Mucosa of stomach (tissue), 1 donor: ENCODE measurements at regions not wholly inside any gene's neighbourhood (a gene's known extent, or its start where the extent isn't known, plus 50 kb on each side); places are given as distances from the start of the nearest gene placed in this dataset.

Source experiments
- H3K27me3 ChIP-seq: one replicate; pipeline ENCODE4 v1.7.0; 2013; ENCODE audit warnings: mild to moderate bottlenecking, low read length; ENCODE audit not compliant: control insufficient read depth, insufficient read depth
- H3K36me3 ChIP-seq: one replicate; pipeline ENCODE4 v1.7.0; 2013; ENCODE audit warnings: low read length; ENCODE audit not compliant: control insufficient read depth, insufficient read depth
- H3K4me1 ChIP-seq: one replicate; pipeline ENCODE4 v1.7.0; 2013; ENCODE audit warnings: mild to moderate bottlenecking, low read length; ENCODE audit not compliant: control insufficient read depth, insufficient read depth
- H3K4me3 ChIP-seq: one replicate; pipeline ENCODE4 v1.7.0; 2013; ENCODE audit warnings: low read length
- H3K9ac ChIP-seq: one replicate; pipeline ENCODE4 v1.7.0; 2013; ENCODE audit warnings: mild to moderate bottlenecking, low read length, moderate library complexity
- H3K9me3 ChIP-seq: one replicate; pipeline ENCODE4 v1.7.0; 2013; ENCODE audit warnings: mild to moderate bottlenecking, low read length, moderate library complexity; ENCODE audit not compliant: control insufficient read depth
- donor health status: Pancreatic carcinoma.

DNA sequence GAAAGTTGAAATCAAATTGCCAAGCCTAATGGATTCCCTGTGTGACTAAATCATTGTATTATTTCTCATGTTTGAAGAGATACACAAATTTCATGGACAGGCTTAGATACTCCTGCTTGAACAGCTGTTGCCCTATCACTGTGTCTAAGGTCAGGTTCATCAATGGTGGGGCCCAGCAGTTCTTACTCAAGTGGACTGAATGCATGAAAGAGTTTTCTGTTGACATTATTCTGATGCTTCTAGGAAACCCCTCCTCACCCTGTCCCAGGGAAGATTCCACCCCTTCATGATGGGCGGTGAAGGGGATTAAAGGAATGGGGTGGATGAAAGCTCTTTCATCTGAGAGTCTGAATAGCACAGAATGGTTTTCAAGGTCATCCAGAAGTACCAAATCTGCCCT lies 148.8 kb downstream of the INO80D start:
- Histone ChIP-seq H3K4me1 (no peaks in the 10 kb centered on the region), H3K27me3 (no peaks in the 10 kb centered on the region), H3K9ac (no peak overlapping the region), H3K4me3 (no peak overlapping the region), H3K9me3 (no peaks in the 10 kb centered on the region), H3K36me3 (no peaks in the 10 kb centered on the region)

GRCh38 chr2:205936446-205936845 lies 149.5 kb downstream of the INO80D start:
- no peaks in the 10 kb centered on the region for H3K36me3 ChIP-seq
- H3K4me3 ChIP-seq, result no peak overlapping the region
- H3K4me1 ChIP-seq, result no peaks in the 10 kb centered on the region
- H3K9ac ChIP-seq, result no peak overlapping the region
- no peaks in the 10 kb centered on the region for H3K27me3 ChIP-seq
- H3K9me3 ChIP-seq, result no peaks in the 10 kb centered on the region

DNA sequence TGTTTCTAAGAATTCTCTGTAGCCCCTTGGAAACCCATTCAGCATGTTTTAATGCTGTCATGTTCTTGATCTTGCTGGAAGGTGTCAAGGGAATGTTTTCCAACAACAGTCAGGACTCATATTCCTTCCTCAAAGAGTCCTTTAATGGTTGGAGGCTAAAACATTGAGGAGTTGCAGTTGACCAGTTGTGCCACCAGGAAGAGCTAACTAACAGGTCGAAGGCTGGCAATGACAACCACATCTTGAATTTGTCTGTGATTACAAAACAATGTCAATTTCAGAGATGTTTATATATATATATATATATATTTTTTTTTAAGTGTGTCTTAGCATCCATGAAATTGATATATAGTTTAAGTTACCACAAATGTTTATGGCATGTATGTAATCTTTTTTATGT lies 151.5 kb downstream of the INO80D start:
- Histone ChIP-seq H3K9me3 (no peaks in the 10 kb centered on the region), H3K4me3 (no peak overlapping the region), H3K9ac (no peak overlapping the region), H3K27me3 (no peaks in the 10 kb centered on the region), H3K4me1 (peaks cover 8% of the 10 kb centered on the region), H3K36me3 (no peaks in the 10 kb centered on the region)

- Histone ChIP-seq H3K9me3 (no peaks in the 10 kb centered on the region), H3K4me1 (peaks cover 15% of the 10 kb centered on the region), H3K4me3 (no peak overlapping the region)
Measured at GRCh38 chr2:205932861-205933260, 153.1 kb downstream of the INO80D start.

DNA sequence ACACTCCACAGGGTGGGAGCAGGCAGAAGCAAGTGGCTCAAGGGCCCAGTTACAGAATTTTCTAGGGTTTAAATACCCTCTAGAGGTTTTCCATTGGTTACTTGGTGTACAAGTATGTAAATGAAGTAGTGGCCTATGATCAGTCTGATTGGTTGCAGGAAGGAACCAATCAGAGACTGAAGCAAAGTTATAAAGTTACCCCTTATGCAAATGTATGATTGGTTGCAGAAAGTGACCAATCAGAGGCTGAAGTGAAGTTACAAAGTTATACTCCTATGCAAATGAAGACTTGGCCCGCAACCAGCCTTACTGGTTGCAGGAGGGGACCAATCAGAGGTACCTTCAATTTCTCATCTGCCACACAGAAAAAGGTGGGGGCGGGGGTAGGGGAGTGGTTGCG lies 154.6 kb downstream of the INO80D start:
- Histone ChIP-seq H3K27me3 (no peaks in the 10 kb centered on the region), H3K36me3 (no peaks in the 10 kb centered on the region), H3K9ac (no peak overlapping the region), H3K4me3 (no peak overlapping the region), H3K9me3 (no peaks in the 10 kb centered on the region), H3K4me1 (peaks cover 15% of the 10 kb centered on the region)

More at GRCh38 chr2:205932861-205933260, 153.1 kb downstream of the INO80D start:
- no peak overlapping the region for H3K9ac ChIP-seq
- H3K36me3 ChIP-seq, result no peaks in the 10 kb centered on the region
- H3K27me3 ChIP-seq, result no peaks in the 10 kb centered on the region

DNA sequence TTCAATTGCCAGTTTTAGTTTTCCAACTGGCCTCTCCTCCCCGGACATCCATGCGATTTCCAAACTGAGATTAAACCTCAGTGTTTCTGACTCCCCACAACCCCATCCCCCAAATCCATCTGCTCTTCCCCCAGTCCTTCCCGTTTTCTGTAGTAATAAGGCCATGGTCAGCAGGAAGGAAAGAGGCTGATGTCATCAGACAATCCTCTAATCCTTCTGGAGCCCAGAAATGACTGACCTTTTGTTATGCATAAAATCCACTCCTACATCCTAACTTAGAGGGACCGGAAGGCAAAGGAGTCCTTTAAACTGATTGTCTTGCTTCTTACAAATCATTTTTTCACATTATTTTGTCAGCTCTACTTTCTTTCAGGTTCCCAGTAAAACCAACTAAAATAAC lies 155.8 kb downstream of the INO80D start:
- H3K36me3 ChIP-seq, result no peaks in the 10 kb centered on the region
- H3K9ac ChIP-seq, result no peak overlapping the region
- H3K4me3 ChIP-seq, result no peak overlapping the region
- H3K27me3 ChIP-seq, result peaks cover 6% of the 10 kb centered on the region
- no peaks in the 10 kb centered on the region for H3K9me3 ChIP-seq
- H3K4me1 ChIP-seq, result peaks cover 24% of the 10 kb centered on the region

GRCh38 chr2:205929246-205929942 lies 156.6 kb downstream of the INO80D start:
- Histone ChIP-seq H3K4me3 (no peak overlapping the region), H3K9me3 (no peaks in the 10 kb centered on the region), H3K4me1 (peaks cover 24% of the 10 kb centered on the region), H3K9ac (no peak overlapping the region), H3K27me3 (peaks cover 6% of the 10 kb centered on the region), H3K36me3 (no peaks in the 10 kb centered on the region)

DNA sequence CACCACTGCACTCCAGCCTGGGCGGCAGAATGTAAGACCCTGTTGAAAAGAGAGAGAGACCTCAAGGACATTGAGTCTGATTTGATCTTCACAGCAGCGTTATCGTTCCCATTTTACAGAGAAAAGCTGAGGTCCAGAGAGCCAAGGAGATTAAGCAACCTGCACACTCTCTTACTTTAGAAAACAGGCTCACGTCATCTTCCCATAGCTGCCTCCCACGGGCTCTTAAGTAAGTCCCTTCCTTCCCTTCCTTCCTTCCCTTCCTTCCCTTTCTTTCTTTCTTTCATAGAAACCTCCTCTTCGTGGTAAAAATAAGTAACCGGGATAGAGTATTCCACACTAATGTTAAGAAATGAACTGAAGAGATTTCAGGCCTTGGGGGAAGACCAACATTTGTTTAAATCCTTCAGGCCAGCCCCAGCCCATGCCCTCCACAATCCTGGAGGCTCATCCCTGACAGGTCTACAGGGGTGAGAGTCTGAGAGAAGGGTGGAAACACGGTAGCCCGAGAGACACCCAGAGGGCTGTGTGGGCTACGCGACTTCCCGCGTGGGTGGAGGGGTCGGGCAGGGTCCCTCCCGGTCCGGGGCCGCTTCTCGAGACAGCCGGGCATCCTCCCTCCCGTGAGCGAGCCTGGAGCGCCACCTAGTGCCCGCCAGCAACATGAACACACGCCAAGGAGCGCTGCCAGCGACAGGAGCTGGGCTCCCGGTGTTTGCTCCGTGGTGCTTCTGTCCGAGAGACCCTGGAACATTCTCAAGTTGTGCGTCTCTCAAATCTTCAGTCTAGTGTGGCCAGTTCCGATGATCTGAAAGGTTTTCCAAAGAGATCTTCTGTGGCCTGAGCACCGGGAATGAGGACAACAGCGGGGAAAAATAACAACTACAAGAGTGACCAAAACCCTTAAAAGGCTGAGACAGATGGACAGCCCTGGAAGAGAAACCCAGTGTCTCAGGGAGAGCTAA lies 160.3 kb downstream of the INO80D start:
- H3K9ac ChIP-seq, result peak overlapping the region; percentile 17
- peaks cover 24% of the 10 kb centered on the region for H3K4me1 ChIP-seq
- H3K27me3 ChIP-seq, result peaks cover 9% of the 10 kb centered on the region
- H3K36me3 ChIP-seq, result no peaks in the 10 kb centered on the region
- no peak overlapping the region for H3K4me3 ChIP-seq
- H3K9me3 ChIP-seq, result no peaks in the 10 kb centered on the region

DNA sequence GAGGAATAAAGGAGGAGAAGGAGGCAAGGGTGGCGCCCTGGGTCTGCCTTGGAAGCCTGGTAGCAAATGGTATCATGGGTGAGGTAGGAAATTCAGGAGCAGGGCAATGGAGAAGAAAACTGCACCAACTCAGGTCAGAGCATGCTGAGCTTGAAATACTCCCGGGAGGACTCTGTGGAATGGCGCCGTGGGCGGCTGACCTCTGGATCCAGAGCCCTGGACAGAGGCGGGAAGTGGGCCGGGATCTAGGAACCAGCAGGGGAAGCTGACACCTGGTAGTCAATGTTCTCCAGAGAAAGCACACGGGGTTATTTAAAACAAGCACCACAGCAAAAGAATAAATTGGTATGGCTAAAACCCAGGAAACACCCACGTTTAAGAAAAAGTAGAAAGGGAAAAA lies 161.3 kb downstream of the INO80D start:
- Histone ChIP-seq H3K4me1 (peaks cover 18% of the 10 kb centered on the region), H3K9ac (no peak overlapping the region)

GRCh38 chr2:205915130-205915524 lies 170.8 kb downstream of the INO80D start:
- H3K36me3 ChIP-seq, result no peaks in the 10 kb centered on the region
- H3K4me1 ChIP-seq, result no peaks in the 10 kb centered on the region
- no peak overlapping the region for H3K9ac ChIP-seq
- no peak overlapping the region for H3K4me3 ChIP-seq
- H3K9me3 ChIP-seq, result no peaks in the 10 kb centered on the region
- H3K27me3 ChIP-seq, result no peaks in the 10 kb centered on the region

More for the DNA sequence above, 161.3 kb downstream of the INO80D start:
- Histone ChIP-seq H3K9me3 (no peaks in the 10 kb centered on the region), H3K27me3 (peaks cover 9% of the 10 kb centered on the region), H3K36me3 (no peaks in the 10 kb centered on the region), H3K4me3 (no peak overlapping the region)

DNA sequence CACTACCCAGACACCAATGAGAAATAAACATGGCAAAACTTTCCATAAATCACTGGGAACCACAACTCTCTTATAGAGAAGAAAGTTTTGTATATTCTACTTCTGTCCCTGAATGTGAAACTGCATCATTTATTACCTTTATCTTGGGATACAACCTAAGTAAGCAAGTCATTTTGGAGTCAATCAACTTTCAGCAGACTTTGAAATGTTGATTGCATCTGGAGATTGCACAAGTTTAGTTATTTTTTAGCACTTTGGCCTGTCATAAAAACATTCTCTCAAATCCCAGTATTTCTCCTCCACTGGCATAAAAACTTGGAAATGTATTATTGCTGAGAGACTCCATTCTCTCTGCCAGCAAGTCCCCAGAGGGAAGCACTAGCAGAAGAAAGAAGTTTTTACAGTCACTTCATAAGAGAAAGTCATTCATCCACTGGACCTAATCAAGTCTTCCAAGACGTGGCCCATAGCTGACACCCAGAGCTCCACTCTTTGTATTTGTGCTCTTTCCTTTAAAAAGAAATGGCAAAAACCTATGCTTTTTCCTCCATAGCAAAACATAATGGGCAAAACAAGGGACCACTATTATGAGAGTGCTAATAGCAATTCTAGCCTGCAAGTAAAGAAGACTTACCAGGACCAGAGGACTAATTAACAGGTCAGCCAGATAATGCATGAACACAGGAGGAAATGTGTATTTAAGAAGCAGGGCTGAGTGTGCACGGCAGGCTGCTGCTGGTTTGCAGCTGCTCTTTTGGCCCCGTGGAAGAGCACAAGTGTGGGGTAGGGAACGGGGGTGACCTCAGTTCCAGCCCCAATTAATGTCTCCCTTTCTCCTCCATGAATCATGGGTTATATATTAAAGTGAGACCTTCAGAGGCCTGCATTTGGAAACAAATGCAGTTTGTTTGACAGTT lies 171.5 kb downstream of the INO80D start:
- H3K4me1 ChIP-seq, result no peaks in the 10 kb centered on the region
- no peak overlapping the region for H3K4me3 ChIP-seq
- no peak overlapping the region for H3K9ac ChIP-seq
- no peaks in the 10 kb centered on the region for H3K9me3 ChIP-seq
- no peaks in the 10 kb centered on the region for H3K36me3 ChIP-seq
- H3K27me3 ChIP-seq, result no peaks in the 10 kb centered on the region
